ENCODE measurements at regions not wholly inside any gene's neighbourhood (a gene's known extent, or its start where the extent isn't known, plus 50 kb on each side); places are given as distances from the start of the nearest gene placed in this dataset.

DNA sequence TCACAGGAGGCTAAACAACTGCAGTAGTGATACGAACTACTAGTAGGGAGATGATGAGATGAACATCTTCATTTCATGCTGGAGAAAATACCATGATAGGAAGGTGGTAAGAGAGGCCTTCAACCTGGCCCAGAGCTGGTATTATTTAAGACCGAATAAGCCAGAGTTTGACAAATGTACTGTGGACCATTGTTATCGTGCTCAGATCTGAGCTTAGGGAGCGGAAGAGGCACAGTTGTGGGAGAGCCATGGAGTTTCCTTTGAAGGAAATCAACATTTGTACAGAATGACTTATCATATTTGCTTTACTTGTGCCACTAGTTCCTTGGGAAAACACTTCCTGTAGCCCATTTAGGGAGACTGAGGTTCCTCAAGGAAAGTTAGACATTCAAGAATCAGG lies 260.6 kb upstream of the TNP1 start:
- no peak for TF ChIP-seq POLR2AphosphoS5 (IDR thresholded peaks at IDR 0.05; ENCODE audit: borderline replicate concordance, low read depth, low read length)
- TF ChIP-seq EZH2 (IDR thresholded peaks at IDR 0.05), result no peak
- TF ChIP-seq FOXP2 (optimal IDR thresholded peaks at IDR 0.05; ENCODE audit: control extremely low read depth, extremely low read length, insufficient read depth), result no peak

Data from SK-N-MC (cell line).